Fibroblast of the aortic adventitia (primary cell): ENCODE measurements at regions not wholly inside any gene's neighbourhood (a gene's known extent, or its start where the extent isn't known, plus 50 kb on each side); places are given as distances from the start of the nearest gene placed in this dataset. TPM values are rescaled to one million over a fixed set of nuclear protein-coding genes. Genes with fewer than 3 reads are reported as not detected.

Experiments used
- small RNA-seq: library from RNA; depleted of rRNA; stranded (forward); fragments of <200 nt; gene quantifications from one replicate; pipeline ENCODE3, GENCODE V24; 2012

Small RNA genes in the stretch of these regions (small RNA-seq; reads per million reads assigned to genes)
- not detected for gene AL627309.7
- not detected for gene MIR6859-1
- not detected for gene MIR6859-2
- not detected for gene RNU6-1100P
